H9 (cell line): ENCODE measurements at regions not wholly inside any gene's neighbourhood (a gene's known extent, or its start where the extent isn't known, plus 50 kb on each side); places are given as distances from the start of the nearest gene placed in this dataset.
"Not testable (repeated sequence)": the region's sequence is repeated elsewhere in the genome, so short reads cannot be mapped to it uniquely, and the experiment has no call there.

ENCODE experiments used
- DNase-seq: peaks from one replicate; pipeline ENCODE4 v3.0.0-alpha.2; 2017
- H2AFZ ChIP-seq: one replicate; pipeline ENCODE4 v1.6.1; 2013; ENCODE audit warnings: mild to moderate bottlenecking, low read length, control low read depth, moderate library complexity
- H2AK5ac ChIP-seq: 2 replicates; pipeline ENCODE4 v1.6.1; 2013; ENCODE audit warnings: low read length, control low read depth, mixed read lengths; ENCODE audit not compliant: insufficient read length
- H2BK120ac ChIP-seq: one replicate; pipeline ENCODE4 v1.6.1; 2013; ENCODE audit warnings: low read depth, mild to moderate bottlenecking, low read length, control low read depth, inconsistent platforms; ENCODE audit not compliant: poor library complexity, severe bottlenecking
- H2BK12ac ChIP-seq: 2 replicates; pipeline ENCODE4 v1.6.1; 2013; ENCODE audit warnings: low read length, control low read depth, mixed read lengths, low read depth; ENCODE audit not compliant: insufficient read length
- H2BK15ac ChIP-seq: 2 replicates; pipeline ENCODE4 v1.6.1; 2013; ENCODE audit warnings: low read depth, low read length, control low read depth
- H2BK20ac ChIP-seq: one replicate; pipeline ENCODE4 v1.6.1; 2013; ENCODE audit warnings: low read depth, mild to moderate bottlenecking, low read length, control low read depth, inconsistent platforms; ENCODE audit not compliant: poor library complexity, severe bottlenecking
- H2BK5ac ChIP-seq: 2 replicates; pipeline ENCODE4 v1.6.1; 2013; ENCODE audit warnings: low read length, control low read depth, mixed read lengths; ENCODE audit not compliant: insufficient read length
- H3K14ac ChIP-seq: 2 replicates; pipeline ENCODE4 v1.6.1; 2013; ENCODE audit warnings: low read length, control low read depth; ENCODE audit not compliant: insufficient read depth
- H3K18ac ChIP-seq: 2 replicates; pipeline ENCODE4 v1.6.1; 2013; ENCODE audit warnings: low read depth, mild to moderate bottlenecking, mixed read lengths, low read length, control low read depth; ENCODE audit not compliant: insufficient read length
- H3K23ac ChIP-seq: 2 replicates; pipeline ENCODE4 v1.6.1; 2013; ENCODE audit warnings: low read length, control low read depth, mixed read lengths, low read depth; ENCODE audit not compliant: insufficient read length
- H3K23me2 ChIP-seq: 2 replicates; pipeline ENCODE4 v1.6.1; 2013; ENCODE audit warnings: low read depth, mild to moderate bottlenecking, mixed read lengths, low read length, control low read depth; ENCODE audit not compliant: insufficient read length, poor library complexity, severe bottlenecking
- H3K27ac ChIP-seq: 2 replicates; pipeline ENCODE4 v1.5.1; 2013; ENCODE audit warnings: low read length, control low read depth, mixed read lengths, low read depth; ENCODE audit not compliant: insufficient read length
- H3K27me3 ChIP-seq: 2 replicates; pipeline ENCODE4 v1.6.1; 2013; ENCODE audit warnings: low read length, control low read depth, inconsistent platforms; ENCODE audit not compliant: insufficient read depth
- H3K4ac ChIP-seq: 2 replicates; pipeline ENCODE4 v1.6.1; 2013; ENCODE audit warnings: low read depth, mild to moderate bottlenecking, control low read depth, inconsistent platforms, low read length, moderate library complexity
- H3K4me1 ChIP-seq: 2 replicates; pipeline ENCODE4 v1.6.1; 2013; ENCODE audit warnings: low read length, control low read depth, inconsistent platforms; ENCODE audit not compliant: insufficient read depth
- H3K4me2 ChIP-seq: 2 replicates; pipeline ENCODE4 v1.6.1; 2013; ENCODE audit warnings: low read length, control low read depth, mixed read lengths; ENCODE audit not compliant: insufficient read length, insufficient read depth
- H3K56ac ChIP-seq: 2 replicates; pipeline ENCODE4 v1.6.1; 2013; ENCODE audit warnings: low read depth, mild to moderate bottlenecking, mixed read lengths, low read length, control low read depth; ENCODE audit not compliant: insufficient read length
- H3K79me1 ChIP-seq: 2 replicates; pipeline ENCODE4 v1.6.1; 2013; ENCODE audit warnings: low read depth, mild to moderate bottlenecking, moderate library complexity, low read length, control low read depth, inconsistent platforms; ENCODE audit not compliant: insufficient read depth, poor library complexity, severe bottlenecking
- H3K79me2 ChIP-seq: 2 replicates; pipeline ENCODE4 v1.6.1; 2013; ENCODE audit warnings: low read length, control low read depth, inconsistent platforms; ENCODE audit not compliant: insufficient read depth
- H3K9ac ChIP-seq: 2 replicates; pipeline ENCODE4 v1.6.1; 2013; ENCODE audit warnings: low read length, control low read depth, mixed read lengths; ENCODE audit not compliant: insufficient read length; ENCODE audit errors: extremely low read depth
- H3K9me3 ChIP-seq: one replicate; pipeline ENCODE4 v1.6.1; 2013; ENCODE audit warnings: low read depth, low read length, inconsistent platforms; ENCODE audit not compliant: control insufficient read depth
- H3T11ph ChIP-seq: one replicate; pipeline ENCODE4 v1.6.1; 2013; ENCODE audit warnings: mild to moderate bottlenecking, low read length, control low read depth, inconsistent platforms
- H4K20me1 ChIP-seq: one replicate; pipeline ENCODE4 v1.6.1; 2013; ENCODE audit not compliant: control insufficient read depth, insufficient read length, insufficient read depth
- H4K5ac ChIP-seq: 2 replicates; pipeline ENCODE4 v1.6.1; 2013; ENCODE audit warnings: low read depth, mild to moderate bottlenecking, mixed read lengths, low read length, control low read depth; ENCODE audit not compliant: insufficient read length
- H4K8ac ChIP-seq: replicated peaks from 2 replicates; pipeline ENCODE4 v1.6.1; 2013; ENCODE audit warnings: low read length, control low read depth, mixed read lengths, low read depth; ENCODE audit not compliant: insufficient read length
- H4K91ac ChIP-seq: 2 replicates; pipeline ENCODE4 v1.6.1; 2013; ENCODE audit warnings: low read depth, mild to moderate bottlenecking, moderate library complexity, mixed read lengths, low read length, control low read depth; ENCODE audit not compliant: insufficient read length
- H3K27ac Mint-ChIP-seq, 3 experiments: 2 replicates in 2 of 3; 3 replicates in 1 of 3; pipeline ENCODE4 v1.8.0; 2020 to 2021; ENCODE audit warnings: mixed read lengths in 3 of 3, mild to moderate bottlenecking in 1 of 3, moderate library complexity in 1 of 3
- H3K27me3 Mint-ChIP-seq: 2 replicates; pipeline ENCODE4 v1.8.0; 2021; ENCODE audit warnings: low read depth, mild to moderate bottlenecking, moderate library complexity, mixed read lengths
- H3K36me3 Mint-ChIP-seq, 3 experiments: 2 replicates in 2 of 3; 3 replicates in 1 of 3; pipeline ENCODE4 v1.8.0; 2020 to 2021; ENCODE audit warnings: low read depth in 3 of 3, mixed read lengths in 3 of 3; ENCODE audit not compliant: insufficient read depth in 1 of 3
- H3K4me1 Mint-ChIP-seq, 2 experiments: 2 replicates each; pipeline ENCODE4 v1.8.0; 2020; ENCODE audit warnings: mixed read lengths in 2 of 2
- H3K4me3 Mint-ChIP-seq, 2 experiments: 2 replicates in 1 of 2; 3 replicates in 1 of 2; pipeline ENCODE4 v1.8.0; 2020 to 2021; ENCODE audit warnings: mild to moderate bottlenecking in 2 of 2, mixed read lengths in 2 of 2, moderate library complexity in 1 of 2
- H3K9me3 Mint-ChIP-seq, 2 experiments: 2 replicates in 1 of 2; 3 replicates in 1 of 2; pipeline ENCODE4 v1.8.0; 2020; ENCODE audit warnings: mild to moderate bottlenecking in 2 of 2, mixed read lengths in 2 of 2, moderate library complexity in 1 of 2
- WGBS: extraction: QIAGEN DNeasy Blood & Tissue Kit; methylation state at CpG from one replicate; pipeline ENCODE4 v1.1.7; 2013; ENCODE audit warnings: missing lambda C conversion rate, low lambda C conversion rate, mixed read lengths; ENCODE audit not compliant: insufficient read length; ENCODE audit errors: extremely low coverage; 5-methylcytosine and 5-hydroxymethylcytosine counted together
- TF ChIP-seq, protein P1 (sequence below): fragments of 200-600 bp; sonication (generic); conservative IDR thresholded peaks from 3 replicates; pipeline ENCODE4 v1.8.0; 2021; ENCODE audit warnings: antibody characterized with exemption, mild to moderate bottlenecking

DNA sequence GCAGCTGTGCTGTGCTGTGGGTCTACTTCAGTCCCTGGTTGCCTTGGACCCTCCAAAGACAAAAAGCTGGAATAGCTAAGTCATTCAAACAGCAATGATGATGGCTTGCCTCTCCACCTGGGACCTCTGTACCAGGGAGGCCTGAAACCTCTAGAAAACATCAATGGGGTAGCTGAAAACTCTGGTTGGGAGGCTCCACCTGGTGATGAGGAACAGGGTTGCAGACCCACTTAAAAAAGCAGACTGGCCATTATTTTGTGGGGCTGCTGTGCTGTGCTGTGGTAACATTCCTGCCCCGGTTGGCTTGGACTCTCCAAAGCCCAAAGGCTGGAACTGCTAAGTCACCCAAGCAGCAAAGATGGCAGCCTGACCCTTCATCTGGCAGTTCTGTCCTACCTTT is 839.3 kb upstream of the ARRDC3 start:
- no peak overlapping the region for H4K5ac ChIP-seq
- no peak overlapping the region for H4K91ac ChIP-seq
- H2BK20ac ChIP-seq: no peak overlapping the region
- no peaks in the 10 kb centered on the region for H3K23me2 ChIP-seq
- H3K14ac ChIP-seq: no peak overlapping the region
- no peak overlapping the region for H2BK120ac ChIP-seq
- no peaks in the 10 kb centered on the region for H3K4me1 ChIP-seq
- peak; percentile 36 for DNase-seq
- no peak overlapping the region for H4K8ac ChIP-seq
- H3K4ac ChIP-seq: no peak overlapping the region
- no peaks in the 10 kb centered on the region for H4K20me1 ChIP-seq
- H3K27me3 ChIP-seq: no peaks in the 10 kb centered on the region
- H3T11ph ChIP-seq: no peak overlapping the region
- Mint-ChIP-seq H3K9me3 (peaks cover 18 to 23% of the 10 kb centered on the region in 2 experiments), H3K27me3 (no peaks in the 10 kb centered on the region), H3K4me3 (no peak overlapping the region), H3K4me1 (no peaks in the 10 kb centered on the region), H3K27ac (no peak overlapping the region; a peak in 1 of 7 replicates), H3K36me3 (peaks cover 9 to 20% (median 15%) of the 10 kb centered on the region in 3 experiments)
- WGBS: no CpG with 5 or more reads among the region's 1 CpG
- H3K79me1 ChIP-seq: no peaks in the 10 kb centered on the region
- H3K9ac ChIP-seq: no peak overlapping the region
- H3K18ac ChIP-seq: no peak overlapping the region
- H3K4me2 ChIP-seq: no peak overlapping the region
- no peak overlapping the region for H2BK15ac ChIP-seq
- peaks cover 6% of the 10 kb centered on the region for H3K9me3 ChIP-seq
- H3K27ac ChIP-seq: no peak overlapping the region
- H3K79me2 ChIP-seq: no peaks in the 10 kb centered on the region
- no peak overlapping the region for H2BK5ac ChIP-seq
- TF ChIP-seq, protein P1, sequence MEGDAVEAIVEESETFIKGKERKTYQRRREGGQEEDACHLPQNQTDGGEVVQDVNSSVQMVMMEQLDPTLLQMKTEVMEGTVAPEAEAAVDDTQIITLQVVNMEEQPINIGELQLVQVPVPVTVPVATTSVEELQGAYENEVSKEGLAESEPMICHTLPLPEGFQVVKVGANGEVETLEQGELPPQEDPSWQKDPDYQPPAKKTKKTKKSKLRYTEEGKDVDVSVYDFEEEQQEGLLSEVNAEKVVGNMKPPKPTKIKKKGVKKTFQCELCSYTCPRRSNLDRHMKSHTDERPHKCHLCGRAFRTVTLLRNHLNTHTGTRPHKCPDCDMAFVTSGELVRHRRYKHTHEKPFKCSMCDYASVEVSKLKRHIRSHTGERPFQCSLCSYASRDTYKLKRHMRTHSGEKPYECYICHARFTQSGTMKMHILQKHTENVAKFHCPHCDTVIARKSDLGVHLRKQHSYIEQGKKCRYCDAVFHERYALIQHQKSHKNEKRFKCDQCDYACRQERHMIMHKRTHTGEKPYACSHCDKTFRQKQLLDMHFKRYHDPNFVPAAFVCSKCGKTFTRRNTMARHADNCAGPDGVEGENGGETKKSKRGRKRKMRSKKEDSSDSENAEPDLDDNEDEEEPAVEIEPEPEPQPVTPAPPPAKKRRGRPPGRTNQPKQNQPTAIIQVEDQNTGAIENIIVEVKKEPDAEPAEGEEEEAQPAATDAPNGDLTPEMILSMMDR: peak; percentile 58; the same call in 2 of the 3 replicates
- no peak overlapping the region for H2AFZ ChIP-seq
- H2AK5ac ChIP-seq: no peak overlapping the region
- H2BK12ac ChIP-seq: no peak overlapping the region
- H3K23ac ChIP-seq: no peak overlapping the region
- H3K56ac ChIP-seq: no peak overlapping the region

DNA sequence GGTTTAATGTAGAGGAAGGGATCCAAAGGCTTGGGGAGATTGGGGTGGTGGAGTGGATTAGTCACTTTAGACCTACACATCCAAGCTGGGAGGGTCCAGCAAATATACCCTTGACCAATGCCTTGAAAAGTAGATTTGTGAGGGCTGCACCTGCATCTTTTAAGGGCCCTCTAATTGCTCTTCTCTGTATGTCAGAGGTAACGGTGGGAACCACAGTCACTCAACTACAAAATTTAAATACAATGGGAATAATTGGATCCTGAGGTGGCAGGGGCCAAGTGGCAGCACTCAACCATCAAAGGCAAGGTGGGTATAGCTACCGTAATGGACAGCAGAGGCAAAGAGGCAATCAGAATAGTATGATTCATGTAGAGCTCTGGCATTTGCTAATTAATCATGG is 833.7 kb upstream of the ARRDC3 start:
- H3K18ac ChIP-seq, H3K4me3 Mint-ChIP-seq, H3K79me2 ChIP-seq, H3K4me2 ChIP-seq, H3K79me1 ChIP-seq, H3K23ac ChIP-seq, H2BK120ac ChIP-seq, H2BK15ac ChIP-seq, DNase-seq, H4K5ac ChIP-seq, H3K27me3 ChIP-seq, H4K8ac ChIP-seq, H3K4me1 ChIP-seq, H2AFZ ChIP-seq, H4K20me1 ChIP-seq, H3K27me3 Mint-ChIP-seq, H2BK20ac ChIP-seq, H3K4me1 Mint-ChIP-seq, H2BK5ac ChIP-seq, H2BK12ac ChIP-seq, H3K4ac ChIP-seq, H3K9ac ChIP-seq, H2AK5ac ChIP-seq, H3K23me2 ChIP-seq, H3K9me3 ChIP-seq, H3K14ac ChIP-seq, H4K91ac ChIP-seq, H3T11ph ChIP-seq, H3K27ac ChIP-seq, H3K27ac Mint-ChIP-seq, H3K56ac ChIP-seq: not testable (repeated sequence)
- peaks cover 13 to 33% of the 10 kb centered on the region in 2 experiments; a peak in 4 of 5 replicates for H3K9me3 Mint-ChIP-seq
- no CpG with 5 or more reads among the region's 2 CpGs for WGBS
- H3K36me3 Mint-ChIP-seq: peaks cover 11 to 23% (median 17%) of the 10 kb centered on the region in 3 experiments
